T-cell (primary cell): ENCODE measurements at regions not wholly inside any gene's neighbourhood (a gene's known extent, or its start where the extent isn't known, plus 50 kb on each side); places are given as distances from the start of the nearest gene placed in this dataset.
A peak's percentile ranks its signal among the peaks of the same experiment; 100 is the strongest.

Experiments used
- ATAC-seq, 4 experiments: fragments of 200-7000 bp in 3 of 4; fragments of 150-1000 bp in 1 of 4; cut with Tn5 transposase; replicated peaks in 1 of 4; 1 replicate in 3 of 4; 2 replicates in 1 of 4; pipeline ENCODE4 v1.10.0; 2021; ENCODE audit warnings: moderate library complexity in 3 of 4, mild to moderate bottlenecking in 2 of 4, moderate number of reproducible peaks in 1 of 4
- CTCF ChIA-PET, 2 donors: fragments of 300-600 bp; sonication (Branson Sonifier 250); formaldehyde crosslinking; loops; one replicate each; lab custom pipeline; 2022; ENCODE audit warnings: antibody characterized with exemption in 2 of 2; lab: Charles Lee
- POLR2A ChIA-PET, 2 donors: fragments of 300-600 bp; sonication (Branson Sonifier 250); formaldehyde crosslinking; loops; one replicate each; lab custom pipeline; 2022; ENCODE audit warnings: antibody characterized with exemption in 2 of 2; lab: Charles Lee
- DNase-seq, 35 experiments: peaks; one replicate each; pipeline versions ENCODE4 v3.0.0 to v3.0.0-alpha.2; 2013 to 2023
- H3K27ac ChIP-seq: one replicate; pipeline ENCODE4 v1.5.1; 2013; ENCODE audit warnings: low read length
- H3K27me3 ChIP-seq, 2 experiments: replicated peaks in 1 of 2; 1 replicate in 1 of 2; 2 replicates in 1 of 2; pipeline versions ENCODE4 v1.6.1 to v1.7.0; 2013; ENCODE audit warnings: low read length in 1 of 2, mixed read lengths in 1 of 2; ENCODE audit not compliant: control insufficient read depth in 2 of 2, insufficient read depth in 2 of 2; ENCODE audit errors: extremely low read depth in 1 of 2
- H3K36me3 ChIP-seq, 2 donors: 1 replicate in 1 of 2; 2 replicates in 1 of 2; pipeline versions ENCODE4 v1.6.1 to v1.7.0; 2013; ENCODE audit warnings: low read length in 1 of 2; ENCODE audit not compliant: control insufficient read depth in 2 of 2, insufficient read depth in 1 of 2; ENCODE audit errors: extremely low read depth in 1 of 2
- H3K4me1 ChIP-seq, 2 experiments: 1 replicate in 1 of 2; 2 replicates in 1 of 2; pipeline versions ENCODE4 v1.6.1 to v1.7.0; 2013; ENCODE audit warnings: low read length in 2 of 2, mixed read lengths in 1 of 2; ENCODE audit not compliant: insufficient read depth in 2 of 2, control insufficient read depth in 1 of 2; ENCODE audit errors: extremely low read depth in 1 of 2
- H3K4me3 ChIP-seq, 2 donors: 1 replicate in 1 of 2; 2 replicates in 1 of 2; pipeline versions ENCODE4 v1.5.1 to v1.7.0; 2013; ENCODE audit warnings: mild to moderate bottlenecking in 2 of 2, low read length in 1 of 2, moderate library complexity in 1 of 2; ENCODE audit not compliant: control insufficient read depth in 1 of 2; ENCODE audit errors: extremely low read depth in 1 of 2
- H3K9me3 ChIP-seq: 2 replicates; pipeline ENCODE4 v1.7.0; 2013
- H3K27ac Mint-ChIP-seq, 2 donors: one replicate each; pipeline ENCODE4 v1.8.0; 2020 to 2021; ENCODE audit warnings: mild to moderate bottlenecking in 2 of 2, mixed read lengths in 2 of 2
- H3K27me3 Mint-ChIP-seq, 2 donors: one replicate each; pipeline ENCODE4 v1.8.0; 2021 to 2022; ENCODE audit warnings: mixed read lengths in 2 of 2
- H3K36me3 Mint-ChIP-seq: one replicate; pipeline ENCODE4 v1.8.0; 2021; ENCODE audit warnings: mixed read lengths
- H3K4me1 Mint-ChIP-seq, 3 donors: one replicate each; pipeline ENCODE4 v1.8.0; 2020 to 2022; ENCODE audit warnings: mixed read lengths in 3 of 3, mild to moderate bottlenecking in 1 of 3
- H3K4me3 Mint-ChIP-seq, 3 donors: one replicate each; pipeline ENCODE4 v1.8.0; 2020 to 2022; ENCODE audit warnings: mild to moderate bottlenecking in 3 of 3, mixed read lengths in 3 of 3, moderate library complexity in 3 of 3
- H3K9me3 Mint-ChIP-seq, 3 donors: one replicate each; pipeline ENCODE4 v1.8.0; 2020 to 2022; ENCODE audit warnings: mixed read lengths in 3 of 3
- WGBS: methylation state at CpG from one replicate; pipeline ENCODE4 v1.1.5; 2013; ENCODE audit warnings: missing lambda C conversion rate; ENCODE audit not compliant: insufficient coverage; 5-methylcytosine and 5-hydroxymethylcytosine counted together

DNA sequence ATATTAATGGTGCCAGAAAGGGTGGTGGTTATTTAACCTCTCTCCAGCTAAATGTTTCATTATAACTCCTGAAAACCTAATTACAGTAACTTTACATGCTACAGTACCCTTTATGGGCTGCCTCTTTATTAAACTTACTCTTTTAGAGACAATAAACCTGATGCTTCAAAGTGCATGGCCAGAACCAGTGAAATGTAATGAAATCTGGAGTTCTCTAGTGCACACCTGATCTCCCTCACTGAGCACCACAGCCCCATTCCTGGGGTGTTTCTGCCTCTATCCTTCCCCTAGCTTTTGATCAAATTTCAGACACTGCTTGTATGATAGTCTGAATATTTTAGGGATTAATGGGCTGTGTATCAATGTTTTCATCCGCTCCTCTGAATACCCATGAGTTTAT lies 306.5 kb upstream of the WWC1 start:
- ChIA-PET POLR2A (no interaction called here), CTCF (no interaction called here)
- DNase-seq (no peak), ATAC-seq (peak in 1 of 4 experiments; percentile 27)
- Histone ChIP-seq H3K4me1 (no peaks in the 10 kb centered on the region), H3K4me3 (no peak overlapping the region), H3K36me3 (no peaks in the 10 kb centered on the region), H3K27me3 (no peaks in the 10 kb centered on the region), H3K27ac (no peak overlapping the region), H3K9me3 (no peaks in the 10 kb centered on the region)
- Mint-ChIP-seq H3K27ac (no peak overlapping the region), H3K4me3 (no peak overlapping the region), H3K4me1 (no peaks in the 10 kb centered on the region), H3K9me3 (peaks cover 0 to 26% (median 12%) of the 10 kb centered on the region in 3 donors), H3K27me3 (peaks cover 0 to 3% of the 10 kb centered on the region in 2 donors), H3K36me3 (no peaks in the 10 kb centered on the region)
- WGBS = 100% methylated on average over 1 of the region's 1 CpG

DNA sequence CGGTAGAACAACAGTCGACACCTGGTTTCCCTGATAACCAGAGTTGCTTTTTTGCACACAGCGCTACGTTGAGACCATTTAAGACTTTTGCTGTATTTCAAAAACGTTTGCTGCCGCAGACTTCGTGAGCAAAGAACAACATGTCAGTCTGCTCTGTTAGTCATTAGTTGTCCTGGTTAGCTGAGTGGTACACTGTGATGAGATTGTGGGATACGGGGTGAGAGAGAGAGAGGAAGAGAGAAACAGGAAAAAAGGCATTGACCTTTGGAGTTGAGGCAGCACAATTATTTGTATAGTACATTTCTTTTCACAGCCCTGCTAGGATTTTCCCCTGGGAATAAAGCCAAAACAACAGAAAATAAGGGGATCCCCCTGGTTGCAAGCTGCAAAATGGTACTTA lies 306.1 kb upstream of the WWC1 start:
- peaks cover 0 to 22% (median 10%) of the 10 kb centered on the region in 3 donors for H3K9me3 Mint-ChIP-seq
- DNase-seq (no peak), ATAC-seq (no peak)
- Histone ChIP-seq H3K9me3 (no peaks in the 10 kb centered on the region), H3K27me3 (no peaks in the 10 kb centered on the region), H3K36me3 (no peaks in the 10 kb centered on the region), H3K4me1 (no peaks in the 10 kb centered on the region), H3K4me3 (no peak overlapping the region), H3K27ac (no peak overlapping the region)
- H3K4me1 Mint-ChIP-seq = no peaks in the 10 kb centered on the region
- ChIA-PET POLR2A (no interaction called here), CTCF (no interaction called here)
- 54% methylated on average over 5 of the region's 8 CpGs for WGBS
- no peaks in the 10 kb centered on the region for H3K36me3 Mint-ChIP-seq
- H3K4me3 Mint-ChIP-seq = no peak overlapping the region
- peaks cover 0 to 3% of the 10 kb centered on the region in 2 donors for H3K27me3 Mint-ChIP-seq
- H3K27ac Mint-ChIP-seq = no peak overlapping the region

DNA sequence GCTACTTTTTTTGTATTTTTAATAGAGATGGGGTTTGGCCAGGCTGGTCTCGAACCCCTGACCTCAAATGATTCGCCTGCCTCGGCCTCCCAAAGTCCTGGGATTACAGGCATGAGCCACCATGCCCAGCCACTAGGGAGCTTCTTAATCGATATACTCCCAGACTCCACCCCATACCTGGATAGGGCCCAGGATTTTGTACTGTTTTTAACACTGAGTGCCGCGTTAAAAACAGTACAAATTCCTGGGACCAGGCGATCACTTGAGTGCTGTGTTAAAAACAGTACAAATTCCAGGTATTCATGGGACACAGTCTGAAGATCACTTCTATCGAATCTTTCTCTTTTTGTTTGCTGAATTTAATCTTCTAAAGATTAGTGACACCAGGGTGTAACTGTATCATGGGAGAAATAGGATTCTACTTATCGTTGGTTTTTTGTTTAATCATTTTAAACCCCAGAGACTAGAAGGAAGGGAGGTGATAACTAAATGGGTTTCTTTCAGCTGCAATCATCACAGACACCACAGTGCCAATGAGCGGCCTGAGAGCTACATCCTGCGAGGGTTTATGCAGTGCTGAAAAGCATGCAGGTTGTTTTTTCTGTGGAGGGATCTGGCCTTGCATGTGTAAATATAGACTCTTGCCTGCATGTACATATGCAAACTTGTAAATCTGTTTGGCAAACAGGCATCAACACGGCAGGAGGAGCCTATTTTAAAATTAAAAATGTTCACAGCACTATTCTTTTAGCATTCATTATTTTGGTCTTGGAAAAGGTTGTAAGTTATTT lies 303.8 kb upstream of the WWC1 start:
- Mint-ChIP-seq H3K4me3 (no peak overlapping the region), H3K4me1 (no peaks in the 10 kb centered on the region), H3K36me3 (no peaks in the 10 kb centered on the region), H3K27me3 (peaks cover 0 to 3% of the 10 kb centered on the region in 2 donors), H3K27ac (no peak overlapping the region), H3K9me3 (peaks cover 0 to 14% (median 4%) of the 10 kb centered on the region in 3 donors)
- ATAC-seq (no peak), DNase-seq (no peak)
- ChIA-PET CTCF (no interaction called here), POLR2A (no interaction called here)
- no peaks in the 10 kb centered on the region for H3K9me3 ChIP-seq
- no peak overlapping the region for H3K27ac ChIP-seq
- no peaks in the 10 kb centered on the region for H3K27me3 ChIP-seq
- 89% methylated on average over 7 of the region's 12 CpGs for WGBS
- H3K4me3 ChIP-seq = no peak overlapping the region
- no peaks in the 10 kb centered on the region for H3K4me1 ChIP-seq
- H3K36me3 ChIP-seq = no peaks in the 10 kb centered on the region

DNA sequence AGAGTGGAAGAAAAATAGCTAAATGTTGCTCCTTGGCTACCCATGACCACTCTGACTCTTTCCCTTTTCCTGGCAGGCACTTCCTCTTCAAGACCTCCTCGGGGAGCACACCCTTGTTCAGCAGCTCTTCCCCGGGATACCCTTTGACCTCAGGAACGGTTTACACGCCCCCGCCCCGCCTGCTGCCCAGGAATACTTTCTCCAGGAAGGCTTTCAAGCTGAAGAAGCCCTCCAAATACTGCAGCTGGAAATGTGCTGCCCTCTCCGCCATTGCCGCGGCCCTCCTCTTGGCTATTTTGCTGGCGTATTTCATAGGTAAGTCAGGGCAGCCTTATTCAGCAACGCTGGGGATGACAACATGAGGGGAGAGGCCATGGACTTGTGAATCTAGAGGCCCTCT lies 298.6 kb upstream of the WWC1 start:
- Histone ChIP-seq H3K27ac (no peak overlapping the region), H3K4me3 (no peak overlapping the region), H3K9me3 (no peaks in the 10 kb centered on the region), H3K4me1 (no peaks in the 10 kb centered on the region), H3K36me3 (no peaks in the 10 kb centered on the region), H3K27me3 (no peaks in the 10 kb centered on the region)
- H3K9me3 Mint-ChIP-seq = peaks cover 0 to 7% (median 4%) of the 10 kb centered on the region in 3 donors
- H3K36me3 Mint-ChIP-seq = no peaks in the 10 kb centered on the region
- H3K27ac Mint-ChIP-seq = no peak overlapping the region
- WGBS = 88% methylated on average over 10 of the region's 11 CpGs
- no peaks in the 10 kb centered on the region for H3K4me1 Mint-ChIP-seq
- H3K4me3 Mint-ChIP-seq = no peak overlapping the region
- no peak for ATAC-seq
- no peaks in the 10 kb centered on the region for H3K27me3 Mint-ChIP-seq
- DNase-seq = no peak
- CTCF ChIA-PET = no interaction called here
- POLR2A ChIA-PET = no interaction called here

DNA sequence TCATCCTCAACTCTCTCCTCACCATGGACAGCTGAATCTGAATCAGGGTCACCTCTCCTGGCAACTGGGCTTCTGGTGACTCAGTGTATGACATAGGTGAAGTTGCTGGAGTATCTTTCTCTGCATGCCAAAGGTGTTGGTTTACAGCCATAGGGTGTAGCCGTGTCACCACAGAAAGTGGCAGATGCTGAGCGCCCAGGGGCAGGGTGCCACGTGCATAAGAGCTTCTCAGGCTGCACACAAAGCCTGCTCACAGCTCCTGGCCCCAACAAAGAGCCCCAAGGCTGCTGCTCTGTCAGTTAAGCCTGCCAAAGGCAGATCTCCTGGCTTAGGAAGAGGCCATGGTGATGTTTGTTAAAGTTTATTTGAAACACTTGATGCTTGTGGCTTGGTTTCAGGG lies 297.7 kb upstream of the WWC1 start:
- CTCF ChIA-PET = no interaction called here
- Mint-ChIP-seq H3K4me1 (no peaks in the 10 kb centered on the region), H3K4me3 (no peak overlapping the region), H3K9me3 (peaks cover 0 to 4% (median 3%) of the 10 kb centered on the region in 3 donors), H3K27me3 (no peaks in the 10 kb centered on the region), H3K36me3 (no peaks in the 10 kb centered on the region), H3K27ac (no peak overlapping the region)
- ATAC-seq = no peak
- Histone ChIP-seq H3K36me3 (no peaks in the 10 kb centered on the region), H3K4me3 (no peak overlapping the region), H3K27ac (no peak overlapping the region), H3K4me1 (no peaks in the 10 kb centered on the region), H3K9me3 (no peaks in the 10 kb centered on the region), H3K27me3 (no peaks in the 10 kb centered on the region)
- POLR2A ChIA-PET = no interaction called here
- DNase-seq = no peak
- WGBS = 54% methylated on average over 3 of the region's 3 CpGs

DNA sequence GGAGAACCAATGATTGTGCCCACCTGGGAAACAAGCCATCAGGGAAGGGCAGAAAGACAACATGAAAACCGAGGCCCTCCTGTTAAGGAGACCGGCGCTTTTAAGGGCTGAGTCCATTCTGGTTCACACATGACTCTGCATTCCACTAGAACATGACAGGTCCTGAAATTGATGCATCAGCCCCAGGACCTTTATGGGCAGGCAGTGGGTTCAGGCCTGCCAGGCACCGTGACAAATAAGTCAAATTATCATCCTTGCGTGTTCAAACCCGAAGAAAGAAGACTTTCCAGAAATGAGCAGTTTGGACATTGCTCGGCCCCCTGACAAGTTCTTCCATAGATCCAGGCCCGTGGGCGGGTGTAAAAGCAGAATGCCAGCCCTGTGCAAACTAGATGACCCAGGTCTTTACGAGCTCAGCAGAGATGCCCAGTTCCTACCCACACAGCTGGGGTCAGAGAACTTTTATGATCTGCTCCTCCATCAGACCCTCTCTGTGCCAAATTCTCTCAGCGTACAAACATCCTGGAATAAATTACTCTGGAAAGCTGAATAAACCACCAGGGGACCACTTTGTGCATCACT lies 295.5 kb upstream of the WWC1 start:
- Mint-ChIP-seq H3K27me3 (no peaks in the 10 kb centered on the region), H3K4me3 (no peak overlapping the region), H3K4me1 (no peaks in the 10 kb centered on the region), H3K27ac (no peak overlapping the region), H3K9me3 (no peaks in the 10 kb centered on the region), H3K36me3 (no peaks in the 10 kb centered on the region)
- DNase-seq (no peak), ATAC-seq (no peak)
- no peak overlapping the region for H3K27ac ChIP-seq
- H3K9me3 ChIP-seq = no peaks in the 10 kb centered on the region
- POLR2A ChIA-PET = no interaction called here
- H3K4me1 ChIP-seq = no peaks in the 10 kb centered on the region
- no peak overlapping the region for H3K4me3 ChIP-seq
- no peaks in the 10 kb centered on the region for H3K36me3 ChIP-seq
- H3K27me3 ChIP-seq = no peaks in the 10 kb centered on the region
- WGBS = 89% methylated on average over 9 of the region's 11 CpGs
- CTCF ChIA-PET = no interaction called here
